HK-2 (cell line): ENCODE measurements at regions not wholly inside any gene's neighbourhood (a gene's known extent, or its start where the extent isn't known, plus 50 kb on each side); places are given as distances from the start of the nearest gene placed in this dataset.
A peak's percentile ranks its signal among the peaks of the same experiment; 100 is the strongest.
"Not testable (repeated sequence)": the region's sequence is repeated elsewhere in the genome, so short reads cannot be mapped to it uniquely, and the experiment has no call there.

Source experiments
- DNase-seq: peaks from one replicate; pipeline ENCODE4 v3.0.0-alpha.2; 2018; ENCODE audit not compliant: unreplicated experiment

DNA sequence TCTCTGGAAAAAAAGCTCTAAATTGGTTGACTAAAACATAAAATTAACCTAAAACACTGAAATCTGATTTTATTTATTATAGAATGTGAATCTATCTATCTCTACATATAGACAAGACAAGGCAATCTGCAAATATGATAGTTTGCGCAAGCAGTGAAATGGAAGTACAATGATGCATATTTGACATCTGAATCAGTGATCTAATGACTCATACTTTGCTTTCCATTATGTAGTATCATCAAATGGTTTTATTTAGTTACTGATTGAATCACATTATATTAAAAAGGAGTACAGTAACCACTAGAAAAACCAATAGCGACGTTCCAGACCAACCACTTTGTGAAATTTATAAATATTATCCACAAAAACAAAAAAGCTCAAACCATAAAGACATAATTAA, 1969.3 kb downstream of the PCDH7 start:
- DNase-seq: no peak

DNA sequence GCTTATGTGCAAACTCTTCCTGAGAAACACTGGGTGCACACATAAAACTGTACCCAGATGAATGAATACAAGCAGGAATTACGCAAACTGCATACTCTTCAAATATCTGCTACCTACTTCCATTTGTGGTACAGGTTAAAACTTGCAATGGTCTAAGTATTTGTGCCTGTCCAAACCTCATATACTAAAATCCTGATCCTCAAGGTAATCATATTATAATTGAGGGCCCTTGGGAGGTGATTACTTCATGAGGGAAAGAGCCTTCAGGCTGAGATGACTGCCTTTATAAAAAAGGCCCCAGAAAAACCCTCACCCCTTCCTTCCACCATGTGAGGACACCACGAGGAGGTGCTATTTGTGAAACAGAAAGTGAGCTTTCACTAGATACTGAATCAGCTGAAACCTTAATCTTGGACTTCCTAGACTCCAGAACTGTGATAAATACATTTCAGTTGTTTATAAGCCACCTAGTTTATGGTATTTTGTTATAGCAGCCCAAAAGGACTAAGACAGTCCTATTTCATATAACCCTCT, 1977.2 kb downstream of the PCDH7 start:
- DNase-seq: no peak

GRCh38 chr4:32700838-32701237, 1980.7 kb downstream of the PCDH7 start:
- DNase-seq: no peak

DNA sequence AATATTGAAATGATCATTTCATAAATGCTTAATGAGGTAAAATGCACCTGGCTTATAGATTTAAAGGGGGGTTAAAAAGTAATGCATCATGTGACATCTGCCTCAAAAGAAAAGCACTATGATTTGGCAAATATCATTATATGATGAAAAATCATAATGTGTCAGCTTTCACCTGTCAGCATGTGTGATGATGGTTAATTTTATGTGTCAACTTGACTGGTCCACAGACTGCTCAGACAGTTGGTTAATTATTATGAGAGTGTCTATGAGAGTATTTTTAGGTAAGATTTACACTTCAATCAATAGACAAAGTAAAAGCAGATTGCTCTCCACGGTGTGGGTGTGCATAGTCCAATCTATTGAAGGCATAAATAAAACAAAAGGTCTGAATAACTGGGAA, 1986.7 kb downstream of the PCDH7 start:
- no peak for DNase-seq

DNA sequence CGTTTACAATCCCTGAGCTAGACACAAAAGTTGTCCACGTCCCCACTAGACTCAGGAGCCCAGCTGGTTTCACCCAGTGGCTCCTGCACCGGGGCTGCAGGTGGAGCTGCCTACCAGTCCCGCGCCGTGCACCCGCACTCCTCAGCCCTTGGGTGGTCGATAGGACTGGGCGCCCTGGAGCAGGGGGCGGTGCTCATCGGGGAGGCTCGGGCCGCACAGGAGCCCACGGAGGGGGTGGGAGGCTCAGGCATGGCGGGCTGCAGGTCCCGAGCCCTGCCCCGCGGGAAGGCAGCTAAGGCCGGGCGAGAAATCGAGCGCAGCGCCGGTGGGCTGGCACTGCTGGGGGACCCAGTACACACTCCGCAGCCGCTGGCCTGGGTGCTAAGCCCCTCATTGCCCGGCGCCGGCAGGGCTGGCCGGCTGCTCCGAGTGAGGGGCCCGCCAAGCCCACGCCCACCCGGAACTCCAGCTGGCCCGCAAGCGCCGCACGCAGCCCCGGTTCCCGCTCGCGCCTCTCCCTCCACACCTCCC, 1996.0 kb downstream of the PCDH7 start:
- DNase-seq: not testable (repeated sequence)

DNA sequence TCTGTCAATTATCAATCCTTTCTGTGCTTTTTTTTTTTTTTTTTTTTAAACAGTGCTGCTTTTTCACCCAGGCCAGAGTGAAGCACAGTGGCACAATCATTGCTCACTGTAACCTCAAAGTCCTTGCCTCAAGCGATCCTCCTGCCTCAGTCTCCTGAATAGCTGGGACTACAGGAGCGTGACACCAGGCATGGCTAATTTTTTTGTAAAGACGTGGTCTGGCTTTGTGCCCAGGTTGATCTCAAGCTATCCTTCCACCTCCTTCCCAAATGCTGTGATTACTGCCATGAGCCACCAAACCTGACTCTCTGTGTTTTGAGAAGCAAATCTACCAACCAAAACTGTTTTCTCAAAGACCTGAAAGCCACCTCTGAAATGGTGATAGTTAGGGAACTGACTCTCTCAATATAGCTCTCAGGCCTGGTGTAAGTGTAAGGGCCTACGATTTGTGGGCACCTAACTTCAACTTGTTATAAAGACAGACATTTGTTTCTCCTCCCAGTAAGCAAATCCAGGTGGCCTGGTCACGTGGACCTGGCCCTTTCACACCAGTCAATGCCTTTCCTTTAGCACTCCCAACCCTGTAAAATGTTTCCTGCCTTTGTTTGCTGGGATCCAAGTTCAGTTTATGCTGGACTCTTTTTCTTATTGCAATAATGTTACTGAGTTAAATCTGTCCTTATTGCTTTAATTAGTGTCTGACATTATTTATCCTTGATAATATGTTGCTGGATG, 2015.9 kb downstream of the PCDH7 start:
- peak; percentile 17 for DNase-seq

DNA sequence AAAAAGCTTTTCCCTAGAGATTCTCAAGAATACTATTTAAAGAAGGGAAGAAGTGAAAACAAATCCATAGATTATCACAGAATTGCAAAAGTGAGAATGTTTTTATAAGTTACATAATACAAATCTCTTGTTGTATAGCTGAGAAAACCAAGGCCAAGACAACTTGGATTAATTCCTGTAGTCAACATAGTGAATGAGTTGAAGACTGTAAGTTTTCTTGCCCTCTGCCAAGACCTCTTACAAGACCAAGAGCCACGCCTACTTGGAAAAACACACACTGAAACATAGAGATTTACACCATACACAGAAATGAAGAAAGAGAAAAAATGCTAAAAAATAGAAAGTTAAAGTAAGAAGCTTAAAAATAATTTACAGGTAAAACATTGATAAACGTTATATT, 2024.0 kb downstream of the PCDH7 start:
- DNase-seq: no peak

DNA sequence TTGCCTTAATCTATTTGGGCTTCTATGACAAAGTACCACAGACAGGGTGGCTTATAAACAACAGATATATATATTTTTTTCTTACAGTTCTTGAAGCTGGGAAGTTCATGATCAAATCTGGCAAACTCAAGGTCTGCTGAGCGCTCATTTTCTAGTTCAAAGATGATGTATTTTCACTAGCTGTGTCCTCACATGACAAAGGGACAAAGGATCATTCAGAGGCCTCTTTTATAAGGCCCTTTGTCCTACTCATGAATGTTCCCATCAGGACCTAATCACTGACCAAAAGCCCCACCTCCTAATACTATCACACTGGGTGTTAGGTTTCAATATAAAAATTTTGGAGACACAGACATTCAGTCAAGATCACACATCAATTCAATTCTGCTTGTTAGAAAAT, 2025.2 kb downstream of the PCDH7 start:
- no peak for DNase-seq

DNA sequence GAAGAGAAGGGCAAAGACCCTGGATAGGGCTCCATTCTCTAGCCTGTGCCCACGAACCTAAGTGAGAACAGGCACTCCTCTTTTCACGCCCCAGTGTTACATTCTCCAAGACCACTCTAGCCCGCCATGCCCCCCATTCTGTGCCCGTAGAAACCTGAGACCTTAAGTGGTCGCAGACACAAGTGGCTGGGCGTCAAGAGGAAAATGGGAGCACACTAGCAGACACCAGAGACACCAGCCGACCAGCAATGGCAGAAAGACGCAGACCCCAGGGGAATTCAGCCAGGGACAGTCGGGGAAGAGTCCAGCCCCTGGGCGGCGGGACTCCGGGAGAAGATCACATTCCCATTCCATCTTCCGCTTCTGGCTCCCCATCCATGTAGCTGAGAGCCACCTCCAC, 2027.9 kb downstream of the PCDH7 start:
- no peak for DNase-seq

- DNase-seq: no peak
Observed at GRCh38 chr4:32748498-32748897, 2028.3 kb downstream of the PCDH7 start.

DNA sequence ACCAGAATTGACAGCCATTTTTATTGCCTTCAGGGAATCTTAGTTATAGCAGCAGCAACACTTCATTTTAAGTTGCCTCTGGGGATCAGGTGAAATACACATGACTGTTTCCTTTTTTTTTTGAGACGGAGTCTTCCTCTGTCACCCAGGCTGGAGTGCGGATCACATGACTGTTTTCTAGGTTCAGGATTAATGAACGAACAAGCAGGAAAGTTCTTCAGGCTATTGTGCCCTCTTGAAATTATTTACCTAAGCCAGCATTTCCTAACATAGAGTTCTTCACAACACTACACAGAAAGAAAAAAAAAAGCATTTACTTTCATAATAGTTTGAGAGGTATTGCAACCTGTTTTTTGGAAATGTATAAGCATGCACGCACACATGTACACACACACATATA, 2032.8 kb downstream of the PCDH7 start:
- DNase-seq: no peak

GRCh38 chr4:32768664-32769389, 2048.7 kb downstream of the PCDH7 start:
- DNase-seq: no peak

- no peak for DNase-seq
Observed at GRCh38 chr4:32771491-32771890, 2051.3 kb downstream of the PCDH7 start.

GRCh38 chr4:32775049-32775448, 2054.9 kb downstream of the PCDH7 start:
- DNase-seq: no peak

DNA sequence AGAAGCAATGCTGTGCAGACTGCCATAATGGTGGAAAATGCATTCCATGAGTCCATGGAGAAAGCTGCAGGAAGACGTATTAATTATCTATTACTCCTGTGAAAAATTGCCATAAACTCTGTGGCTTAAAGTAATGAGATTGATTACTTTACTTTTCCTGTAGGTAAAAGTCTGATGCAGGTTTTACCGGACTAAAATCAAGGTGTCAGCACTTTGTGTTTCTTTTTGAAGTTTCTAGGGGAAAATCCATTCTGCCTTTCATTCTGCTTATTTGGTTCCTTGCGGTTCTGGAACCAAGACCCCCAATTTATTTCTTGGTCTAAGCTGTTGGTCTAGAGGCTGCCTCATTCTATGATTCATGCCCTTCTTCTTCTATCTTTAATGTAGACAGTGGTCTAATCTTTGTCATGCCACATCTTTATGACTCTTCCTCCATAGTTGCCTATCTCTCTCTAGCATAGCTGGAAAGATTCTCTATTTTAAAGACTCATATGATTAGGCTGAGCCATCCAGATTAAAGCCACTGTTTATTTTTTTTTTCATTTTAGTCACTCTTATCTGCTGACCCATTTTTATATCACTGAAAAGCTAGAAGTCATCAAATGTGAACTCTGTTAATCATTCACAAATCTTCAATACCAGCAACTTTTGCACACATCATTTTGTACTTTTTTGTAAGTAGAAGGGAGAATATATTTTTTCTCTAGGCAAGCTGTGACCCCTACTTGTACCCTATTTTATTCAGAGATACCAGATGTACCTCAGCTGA, 2056.4 kb downstream of the PCDH7 start:
- DNase-seq: no peak

DNA sequence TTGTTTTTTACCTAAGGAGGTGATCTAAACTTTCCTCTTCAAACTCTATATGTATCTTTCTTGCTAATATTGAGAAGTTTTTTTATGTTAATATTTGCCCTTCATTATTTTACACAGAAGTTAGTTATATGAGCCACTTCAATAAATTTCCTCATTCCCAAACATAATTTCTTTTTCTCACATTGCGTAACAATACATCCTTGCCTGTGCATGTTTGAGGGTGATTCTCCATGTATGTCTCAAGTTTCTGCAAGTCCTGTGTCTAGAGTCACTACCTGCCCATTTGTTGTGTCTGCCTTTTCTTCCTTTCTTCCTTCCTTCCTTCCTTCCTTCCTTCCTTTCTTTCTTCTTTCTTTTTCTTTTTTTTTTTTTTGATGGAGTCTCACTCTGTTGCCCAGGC, 2057.9 kb downstream of the PCDH7 start:
- DNase-seq: no peak

DNA sequence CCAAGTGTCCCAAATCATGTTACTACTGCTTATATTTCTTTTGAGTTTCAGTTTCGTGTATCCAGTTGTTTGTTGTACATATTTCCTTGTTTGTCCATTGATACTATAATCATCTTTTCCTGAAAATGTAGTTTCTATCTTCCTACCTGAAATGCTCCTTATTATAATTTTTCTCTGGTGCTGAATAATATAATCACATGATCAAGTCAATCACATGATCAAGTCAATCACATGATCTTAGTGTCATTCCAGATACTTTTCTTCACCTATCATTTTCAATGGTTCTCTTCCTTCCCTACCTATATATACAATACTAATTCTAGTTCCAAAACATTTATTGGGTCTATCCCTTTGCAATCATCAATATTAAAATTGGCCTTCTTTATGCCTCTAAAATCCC, 2058.8 kb downstream of the PCDH7 start:
- DNase-seq: no peak

DNA sequence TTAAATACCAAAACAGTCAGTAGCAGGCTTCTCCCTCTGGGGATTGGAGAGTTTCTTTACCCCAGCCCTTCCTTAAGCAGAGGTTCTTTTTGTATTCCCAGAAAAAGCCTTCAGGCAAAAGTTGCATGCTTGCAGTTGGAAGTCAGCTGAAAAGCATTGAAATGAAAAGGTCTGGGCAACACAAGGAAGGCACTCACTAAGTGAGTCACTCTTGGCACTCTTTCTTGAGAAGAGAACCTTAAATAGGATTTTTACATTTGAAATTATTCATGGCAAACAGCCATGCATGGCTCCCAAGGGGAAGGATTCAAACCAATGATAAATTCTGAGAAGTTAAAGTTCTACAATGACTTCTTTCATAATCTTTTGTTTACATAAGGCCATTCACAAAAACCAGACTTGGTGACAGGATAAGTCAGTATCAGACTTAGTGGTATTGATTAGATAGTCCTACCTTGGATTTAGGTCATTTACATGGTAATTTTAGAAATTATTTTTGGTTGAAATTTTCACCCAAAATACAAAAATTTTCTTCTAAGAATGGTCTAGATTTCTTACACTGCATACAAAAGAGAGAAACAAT, 2068.9 kb downstream of the PCDH7 start:
- no peak for DNase-seq

GRCh38 chr4:32790803-32791202, 2070.6 kb downstream of the PCDH7 start:
- no peak for DNase-seq

- no peak for DNase-seq
Observed at GRCh38 chr4:32798471-32799159, 2078.4 kb downstream of the PCDH7 start.

GRCh38 chr4:32824336-32824735, 2104.2 kb downstream of the PCDH7 start:
- DNase-seq: no peak
